GM19239 (cell line): ENCODE measurements at regions not wholly inside any gene's neighbourhood (a gene's known extent, or its start where the extent isn't known, plus 50 kb on each side); places are given as distances from the start of the nearest gene placed in this dataset.

Source experiments
- DNase-seq: peaks from one replicate; pipeline ENCODE4 v3.0.0; 2011; ENCODE audit warnings: low spot score; ENCODE audit not compliant: insufficient read length
- FAIRE-seq: peaks from 2 replicates; lab custom pipeline; 2011; peaks lifted over from hg19 to GRCh38; lab: Jason Lieb, UNC

- DNase-seq (no peak), FAIRE-seq (no peak)
Measured at GRCh38 chr10:2926918-2927660, 140.3 kb upstream of the PFKP start.

DNA sequence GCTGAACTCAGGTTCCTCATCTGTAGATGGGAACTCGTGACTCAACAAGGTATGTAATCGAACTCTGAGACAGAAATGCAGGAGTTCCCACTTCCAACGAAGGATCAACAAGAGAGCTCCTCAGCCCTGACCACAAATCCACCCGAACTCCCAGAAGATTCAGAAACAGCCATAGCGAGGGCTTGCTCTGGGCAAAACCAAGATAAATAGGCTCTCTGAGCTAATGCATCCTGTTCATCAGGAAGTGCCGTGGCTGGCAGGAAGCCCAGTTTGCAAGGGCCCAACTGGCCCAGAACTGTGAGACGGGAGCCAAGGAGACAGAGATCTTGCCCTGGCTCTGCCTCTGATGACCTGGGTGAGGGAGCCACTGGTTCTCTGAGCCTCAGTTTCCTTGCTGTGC is 141.7 kb upstream of the PFKP start:
- DNase-seq: no peak
- no peak for FAIRE-seq

- FAIRE-seq: no peak
- no peak for DNase-seq
Measured at GRCh38 chr10:2924431-2924830, 142.9 kb upstream of the PFKP start.

DNA sequence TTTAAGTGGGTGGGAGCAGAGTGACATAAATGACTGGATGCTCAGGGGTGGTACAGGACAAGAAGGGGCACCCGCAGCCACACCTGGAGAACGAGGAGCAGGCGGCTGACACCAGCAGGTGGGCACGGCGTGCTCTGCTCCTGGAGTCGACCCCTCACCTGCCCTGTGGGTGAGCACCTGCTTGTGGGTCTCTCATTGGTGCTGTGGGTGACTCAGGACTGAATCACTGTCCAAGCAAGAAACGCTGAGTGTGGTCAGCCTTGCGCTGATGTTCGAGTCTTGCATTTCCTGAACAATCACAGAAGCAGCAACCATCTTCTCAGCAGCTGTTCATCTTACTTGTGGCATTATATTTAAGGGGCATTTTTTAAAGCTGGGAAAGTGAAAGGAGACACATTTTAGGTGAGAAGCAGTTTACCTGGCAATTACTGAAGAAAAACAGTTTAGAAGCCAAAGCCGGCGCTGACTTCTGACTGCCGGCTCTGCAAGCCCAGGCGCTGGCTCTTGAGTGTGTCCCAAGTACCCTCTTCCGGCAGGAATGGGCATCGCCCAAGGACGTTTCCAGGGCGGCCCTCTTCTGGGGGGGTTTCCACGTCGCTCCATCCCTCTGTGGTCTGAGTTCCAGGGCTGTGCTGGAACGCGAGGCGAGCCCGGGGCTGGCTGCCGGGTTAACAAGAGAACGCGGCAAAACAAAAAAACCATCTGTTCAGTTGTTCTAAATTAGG is 145.2 kb upstream of the PFKP start:
- FAIRE-seq (no peak), DNase-seq (no peak)

DNA sequence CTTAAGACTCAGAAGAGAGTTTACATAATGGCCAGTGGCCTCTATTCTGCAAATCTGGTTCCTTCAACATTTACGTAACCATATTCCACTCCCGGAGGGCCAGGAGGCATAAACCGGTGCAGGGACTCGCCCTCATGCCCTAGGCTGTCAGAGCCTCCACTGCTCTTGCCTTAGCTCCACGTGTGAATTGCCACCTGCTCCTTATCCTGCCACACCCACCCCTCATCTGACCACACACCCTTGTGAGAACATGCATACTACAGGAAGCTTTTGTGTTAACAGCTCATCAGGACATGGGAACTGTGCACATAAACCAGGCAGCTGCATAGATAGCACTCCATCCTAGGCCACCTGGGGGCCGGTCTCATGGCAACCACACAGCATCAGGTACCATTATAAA is 146.7 kb upstream of the PFKP start:
- FAIRE-seq: no peak
- DNase-seq: no peak

DNA sequence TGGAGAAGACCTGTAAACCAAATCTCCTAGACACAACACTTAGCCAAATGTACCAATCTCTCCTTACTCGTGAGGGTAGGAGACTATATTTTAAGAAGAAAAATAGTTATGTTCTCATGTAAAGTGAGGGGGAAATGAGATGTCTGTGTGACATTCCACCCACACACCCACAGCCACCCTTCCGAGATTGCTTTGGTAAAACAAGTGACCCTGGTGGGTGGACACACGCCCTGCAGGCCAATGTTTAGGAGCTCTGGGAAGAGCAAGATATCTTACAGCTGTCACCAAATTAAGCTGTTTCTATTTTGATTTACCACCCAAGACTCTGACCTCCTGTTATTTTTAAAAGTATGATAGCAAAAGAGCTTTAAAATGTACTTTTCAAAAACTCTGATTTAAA is 147.2 kb upstream of the PFKP start:
- no peak for FAIRE-seq

DNA sequence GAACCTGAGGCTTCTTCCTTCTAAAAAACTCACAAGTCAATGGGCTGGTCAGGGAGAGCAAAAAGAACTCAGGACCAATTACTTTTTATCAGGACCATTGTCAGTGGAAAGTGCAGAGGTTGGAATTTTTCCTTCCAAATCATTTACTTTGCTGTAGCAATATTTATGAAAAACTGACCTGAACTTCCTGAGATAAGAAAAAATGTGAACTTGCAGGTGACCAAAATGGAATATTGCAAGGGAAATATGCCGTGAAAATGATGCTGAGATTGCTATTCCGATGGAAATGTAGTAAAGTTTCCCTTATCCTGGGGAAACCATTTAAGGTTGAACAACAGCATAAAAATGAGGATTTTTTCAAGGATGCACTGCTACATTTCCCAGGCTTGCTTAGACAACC is 148.3 kb upstream of the PFKP start:
- DNase-seq (no peak), FAIRE-seq (no peak)

More for the DNA sequence above, 147.2 kb upstream of the PFKP start:
- no peak for DNase-seq

GRCh38 chr10:2918489-2918888 is 148.9 kb upstream of the PFKP start:
- FAIRE-seq (no peak), DNase-seq (no peak)

DNA sequence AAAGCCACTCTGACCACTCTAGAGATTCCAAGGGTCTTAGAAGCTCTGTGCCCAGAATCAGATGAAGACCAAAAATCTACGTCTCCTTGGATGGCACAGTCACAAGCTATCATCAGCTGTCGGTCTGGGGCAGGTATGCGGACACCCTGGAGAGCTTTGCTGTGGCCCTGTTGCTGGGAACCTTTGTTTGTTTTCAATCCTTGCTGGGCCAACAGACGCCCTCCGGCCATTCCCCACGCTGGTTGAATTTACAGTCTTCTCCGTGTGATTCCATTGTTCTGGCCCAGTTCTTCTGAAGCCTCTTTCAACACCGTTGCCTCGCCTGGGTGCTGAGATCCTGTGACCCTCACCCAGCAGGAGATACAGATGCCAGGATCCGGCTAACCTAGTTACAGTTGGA is 149.4 kb upstream of the PFKP start:
- FAIRE-seq (no peak), DNase-seq (no peak)

- DNase-seq (no peak), FAIRE-seq (no peak)
Measured at GRCh38 chr10:2915412-2915811, 151.9 kb upstream of the PFKP start.

GRCh38 chr10:2914741-2915140 is 152.6 kb upstream of the PFKP start:
- no peak for FAIRE-seq
- DNase-seq: no peak

DNA sequence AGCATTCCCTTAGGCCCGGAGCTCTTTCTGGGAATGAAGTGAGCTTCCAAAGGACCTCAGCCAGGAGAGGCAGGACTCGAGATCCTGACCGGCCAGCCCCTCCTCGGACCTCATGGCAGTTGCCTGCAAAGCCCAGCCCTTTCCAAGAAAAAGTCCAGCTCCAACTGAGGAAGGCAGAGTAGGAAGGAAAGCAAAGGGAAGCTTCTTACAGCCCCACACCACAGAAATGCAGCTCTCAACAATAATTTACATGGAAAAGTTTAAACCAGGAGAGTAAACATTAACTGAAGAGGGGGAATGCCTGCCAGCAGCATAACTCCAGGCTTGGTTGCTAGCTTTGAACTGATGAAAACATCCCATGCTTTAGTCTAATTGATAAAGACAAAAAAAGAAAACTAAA is 153.9 kb upstream of the PFKP start:
- no peak for FAIRE-seq

DNA sequence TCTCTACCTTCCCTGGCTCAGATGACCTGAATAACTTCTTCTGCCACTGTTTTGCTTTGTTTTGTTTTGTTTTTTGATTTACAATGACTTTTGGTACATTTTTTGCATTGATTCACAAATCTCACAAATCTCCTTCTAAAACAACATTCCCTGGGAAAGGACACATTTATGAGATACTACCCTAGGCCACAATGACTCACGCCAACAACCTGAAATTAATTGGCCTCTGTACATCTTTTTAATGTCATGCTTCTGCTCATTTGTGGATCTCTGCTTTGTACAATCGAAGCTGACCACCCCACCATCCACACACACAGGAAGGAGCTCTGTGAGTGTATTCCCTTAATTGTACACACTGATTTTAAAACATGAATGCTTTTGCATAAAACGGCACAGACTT is 156.7 kb upstream of the PFKP start:
- FAIRE-seq (no peak), DNase-seq (no peak)

More for the DNA sequence above, 153.9 kb upstream of the PFKP start:
- DNase-seq: no peak

DNA sequence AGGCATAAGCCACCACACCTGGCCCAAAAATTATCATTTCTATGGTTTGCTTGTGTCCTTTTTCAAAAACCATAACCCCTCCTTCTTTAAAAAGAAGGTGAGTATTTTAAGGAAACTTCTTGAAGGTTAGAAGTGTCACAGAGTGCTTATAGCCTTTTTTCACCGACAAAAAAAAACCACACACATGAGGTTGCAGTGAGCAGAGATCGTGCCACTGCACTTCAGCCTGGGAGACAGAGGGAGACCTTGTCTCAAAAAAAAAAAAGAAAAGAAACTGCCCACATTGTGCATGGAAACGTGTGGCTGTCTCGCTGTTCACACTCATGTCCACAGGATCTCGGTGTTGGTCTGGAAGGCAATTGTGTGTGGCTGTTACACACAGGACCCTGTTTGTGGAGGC is 157.4 kb upstream of the PFKP start:
- no peak for DNase-seq
- no peak for FAIRE-seq

DNA sequence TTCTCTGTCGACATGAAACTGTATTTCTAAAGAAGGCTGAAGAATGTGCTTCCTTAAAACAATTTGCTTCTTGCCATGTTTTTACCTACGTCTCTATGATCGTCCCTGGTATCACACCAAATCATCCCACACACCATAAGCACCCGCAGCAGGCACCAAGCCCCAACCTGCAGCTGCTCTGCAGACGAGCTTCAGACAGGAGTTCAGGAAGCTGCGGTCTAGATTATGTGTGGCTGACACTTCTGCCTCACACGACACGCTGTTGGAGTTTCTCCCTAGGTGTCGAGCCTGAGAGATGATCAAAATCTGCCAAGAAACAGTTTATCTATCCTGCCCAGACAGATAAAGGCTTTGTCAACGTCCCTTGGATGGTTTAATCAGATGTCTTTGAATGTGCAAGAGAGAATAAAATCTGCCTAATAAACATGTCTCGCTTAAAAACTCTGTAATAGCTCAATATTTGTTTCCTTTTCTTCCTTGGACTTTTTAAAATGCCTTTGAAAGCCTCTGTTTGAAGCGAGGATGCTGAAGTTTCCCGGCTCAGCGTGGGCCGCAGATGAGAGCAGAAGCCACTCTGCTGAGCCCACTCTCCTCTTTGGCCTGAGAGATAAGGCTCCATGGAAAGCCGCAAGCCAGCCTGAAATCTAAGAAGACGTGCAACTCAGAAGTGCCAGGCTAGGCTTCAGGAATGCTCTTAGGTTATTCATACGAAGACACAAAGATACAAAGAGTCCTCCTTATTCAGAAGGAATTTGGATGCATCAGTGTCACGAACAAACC is 158.3 kb upstream of the PFKP start:
- no peak for DNase-seq
- no peak for FAIRE-seq

GRCh38 chr10:2906974-2907373 is 160.4 kb upstream of the PFKP start:
- DNase-seq: no peak

DNA sequence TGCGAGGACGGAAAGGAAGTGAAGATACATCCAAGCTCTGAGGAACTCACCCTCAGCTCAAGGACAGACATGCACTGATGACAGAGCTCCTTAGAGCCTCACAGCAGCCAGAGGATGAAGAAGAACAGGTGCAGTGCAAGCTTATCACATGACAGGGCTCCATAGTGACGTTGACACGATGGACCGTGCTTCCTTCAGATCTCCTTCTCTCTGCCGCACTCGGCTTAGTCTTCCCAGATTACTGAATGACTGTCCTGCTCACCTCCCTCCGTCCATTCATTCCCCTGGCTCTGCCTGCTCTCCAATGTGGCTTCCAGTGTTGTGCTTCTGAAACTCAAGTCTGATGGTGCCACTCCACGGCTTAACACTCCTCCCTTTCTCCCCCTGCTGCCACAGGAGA is 161.5 kb upstream of the PFKP start:
- DNase-seq: no peak
- FAIRE-seq: no peak

More at GRCh38 chr10:2906974-2907373, 160.4 kb upstream of the PFKP start:
- FAIRE-seq: no peak

DNA sequence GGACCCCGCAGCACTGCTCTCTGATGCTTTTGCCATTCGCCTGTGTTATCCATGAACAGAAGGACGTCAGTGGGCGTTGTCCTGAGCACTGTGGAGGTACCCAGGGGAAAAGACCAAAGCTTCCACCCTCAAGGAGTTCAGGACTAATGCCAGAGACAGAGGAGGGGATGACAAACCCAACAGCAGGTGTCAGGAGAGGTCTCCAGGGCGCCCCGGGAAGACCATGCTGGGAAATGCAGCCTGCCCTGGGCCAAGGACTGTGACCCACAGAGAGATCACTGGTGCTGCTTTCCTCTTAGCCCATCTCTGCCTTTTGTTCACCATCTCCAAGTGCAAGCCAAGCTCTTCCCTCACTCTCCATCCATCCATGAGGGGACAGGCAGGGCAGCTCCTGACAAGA is 166.8 kb upstream of the PFKP start:
- DNase-seq (no peak), FAIRE-seq (no peak)

DNA sequence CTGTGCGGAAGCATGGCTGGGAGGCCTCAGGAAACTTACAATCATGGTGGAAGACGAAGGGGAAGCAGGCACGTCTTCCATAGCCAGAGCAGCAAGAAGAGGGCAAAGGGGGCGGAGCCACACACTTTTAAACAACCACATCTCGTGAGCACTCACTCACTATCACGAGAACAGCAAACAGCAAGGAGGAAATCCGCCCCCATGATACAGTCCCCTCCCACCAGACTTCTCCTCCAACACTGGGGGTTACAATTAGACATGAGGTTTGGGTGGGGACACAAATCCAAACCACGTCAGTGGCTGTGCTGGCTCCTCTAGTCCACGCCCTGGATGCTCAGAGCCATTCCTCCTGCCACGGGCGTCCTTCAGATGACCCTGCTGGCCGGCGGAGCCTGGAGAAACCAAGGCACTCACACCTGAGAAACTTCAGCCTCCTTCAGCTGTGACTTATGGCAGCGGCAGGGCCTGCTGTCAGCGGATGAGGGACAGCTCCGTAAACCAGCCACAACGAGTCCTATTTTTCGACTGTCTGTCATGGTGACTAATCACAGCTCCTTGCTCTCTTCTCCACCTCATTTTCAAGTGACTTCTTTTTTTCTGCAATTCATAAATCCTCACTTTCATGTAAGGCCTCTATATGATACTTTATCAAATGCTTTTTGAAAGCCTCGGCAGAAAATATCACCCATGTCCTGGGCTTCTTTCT is 167.9 kb upstream of the PFKP start:
- DNase-seq (no peak), FAIRE-seq (no peak)

DNA sequence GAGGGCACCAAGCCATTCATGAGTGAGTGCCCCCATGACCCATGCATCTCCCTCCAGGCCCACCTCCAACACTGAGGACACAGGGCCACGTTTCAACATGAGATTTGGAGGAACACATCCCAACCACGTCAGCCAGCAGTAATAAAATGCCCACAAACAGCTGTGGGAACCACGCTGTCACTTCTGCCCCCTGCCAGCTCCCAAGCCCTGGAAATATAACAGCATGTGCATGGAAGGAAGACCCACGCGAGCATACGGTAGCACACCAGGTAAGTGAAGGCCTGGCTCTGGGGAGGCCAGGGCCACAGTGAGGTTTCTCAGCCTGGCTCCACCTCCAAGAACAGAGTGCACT is 168.9 kb upstream of the PFKP start:
- DNase-seq (no peak), FAIRE-seq (no peak)
